Heart left ventricle (tissue), 16 donors: ENCODE measurements at regions not wholly inside any gene's neighbourhood (a gene's known extent, or its start where the extent isn't known, plus 50 kb on each side); places are given as distances from the start of the nearest gene placed in this dataset.

Experiments
- ATAC-seq, 4 donors: fragments of 200-7000 bp; cut with Tn5 transposase; one replicate each; pipeline ENCODE4 v1.9.1; 2020 to 2022; ENCODE audit warnings: moderate library complexity in 4 of 4, mild to moderate bottlenecking in 3 of 4, moderate number of reproducible peaks in 1 of 4
- DNase-seq, 5 donors: peaks; one replicate each; pipeline ENCODE4 v3.0.0-alpha.2; 2020
- H3K27ac ChIP-seq, 12 donors: fragments of 200-600 bp; sonication (generic) in 4 of 12; one replicate each; pipeline versions ENCODE4 v1.5.0 to v1.8.0; 2016 to 2022; ENCODE audit warnings: mild to moderate bottlenecking in 2 of 12
- H3K27me3 ChIP-seq, 9 donors: fragments of 200-600 bp; sonication (generic) in 2 of 9; one replicate each; pipeline versions ENCODE4 v1.5.1 to v1.8.0; 2016 to 2022; ENCODE audit warnings: mild to moderate bottlenecking in 3 of 9
- H3K36me3 ChIP-seq, 9 donors: fragments of 200-600 bp; sonication (generic) in 2 of 9; one replicate each; pipeline versions ENCODE4 v1.5.0 to v1.8.0; 2018 to 2022; ENCODE audit warnings: mild to moderate bottlenecking in 2 of 9
- H3K4me1 ChIP-seq, 12 donors: fragments of 200-600 bp; sonication (generic) in 4 of 12; one replicate each; pipeline versions ENCODE4 v1.5.0 to v1.8.0; 2016 to 2022; ENCODE audit warnings: mild to moderate bottlenecking in 3 of 12
- H3K4me3 ChIP-seq, 12 donors: fragments of 200-600 bp; sonication (generic) in 4 of 12; one replicate each; pipeline versions ENCODE4 v1.5.0 to v1.8.0; 2017 to 2022; ENCODE audit warnings: mild to moderate bottlenecking in 9 of 12, moderate library complexity in 4 of 12
- H3K9me3 ChIP-seq, 12 donors: fragments of 200-600 bp; sonication (generic) in 4 of 12; one replicate each; pipeline versions ENCODE4 v1.5.0 to v1.8.0; 2016 to 2022; ENCODE audit warnings: mild to moderate bottlenecking in 1 of 12
- POLR2A ChIP-seq, 2 donors: fragments of 450-650 bp; IDR thresholded peaks; one replicate each; pipeline ENCODE4 v1.6.1; 2017; ENCODE audit warnings: antibody characterized with exemption in 2 of 2, mild to moderate bottlenecking in 2 of 2, moderate library complexity in 2 of 2
- WGBS, 4 donors: extraction: QIAGEN DNeasy Blood & Tissue Kit in 2 of 4; methylation state at CpG; one replicate each; pipeline versions ENCODE4 v1.1.5 to v1.1.7; 2013 to 2018; 5-methylcytosine and 5-hydroxymethylcytosine counted together
- intact Hi-C, 10 donors: fragments of 100-400 bp; cut with DNase I; formaldehyde crosslinking; loops; one replicate each; pipeline versions ENCODE4 v1.11.1 to v1.14.2; 2022
- TF ChIP-seq, protein P1 (sequence below), 12 donors: fragments of 200-600 bp; sonication (generic) in 4 of 12; IDR thresholded peaks; one replicate each; pipeline versions ENCODE4 v1.5.0 to v1.8.0; 2018 to 2022; ENCODE audit warnings: antibody characterized with exemption in 12 of 12, mild to moderate bottlenecking in 5 of 12
- donor health status: ischemic (EF 13 %, LVEDD 7.1; RV severe dilation, severe dysfunction).
- donor health status: healthy with polysubstance abuse.
- donor health status: DM: no; HTN: yes; CAD: no.
- donor health status: DM: no; HTN: no; CAD: no.
- donor health status: ischemic (EF 25% LVEDD 6.9; RV normal size, moderate dysfunction).
- donor health status: ischemic (EF 25% LVEDD 5.7; RV mildly dilated, moderate dysfunction).
- donor health status: healthy.
- donor health status: DM: yes; HTN: yes; CAD: no.
- donor health status: ischemic (EF 35%, LVEDD 5.7; RV mildly dilated, moderate dysfunction).
- donor health status: nonischemic (EF 11% LVEDD 7.7; RV severe dilation, severe dysfunction).
- donor health status: DM: yes; HTN: yes; CAD: no.
- donor health status: PGD.
- donor health status: ischemic (EF 29% LVEDD 5.4; RV normal size, mild dysfunction).
- donor health status: nonischemic (EF 23%, LVEDD 6.1; RV moderate dilation, normal function).

DNA sequence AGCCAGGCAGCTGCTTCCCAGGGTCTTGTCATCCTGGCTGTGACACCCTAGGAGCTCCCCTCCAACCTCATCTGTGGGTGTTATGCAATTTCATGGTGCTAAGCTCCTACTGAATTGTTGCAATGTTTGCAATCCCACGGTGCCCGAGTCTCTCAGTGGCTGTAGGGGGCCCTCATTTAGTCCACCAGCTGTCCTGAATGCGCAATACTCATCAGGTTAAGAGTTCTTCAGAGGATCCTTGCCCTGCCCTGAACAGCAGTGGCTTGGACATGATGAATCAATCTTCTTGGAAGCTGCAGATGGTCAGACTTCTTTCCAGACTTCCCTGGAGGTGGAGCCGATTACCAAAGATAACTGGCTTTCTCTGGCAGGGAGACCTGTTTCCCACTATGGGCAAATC is 584.1 kb downstream of the CCDC171 start:
- no peak for TF ChIP-seq POLR2A (IDR thresholded peaks at IDR 0.05)
- TF ChIP-seq, protein P1, sequence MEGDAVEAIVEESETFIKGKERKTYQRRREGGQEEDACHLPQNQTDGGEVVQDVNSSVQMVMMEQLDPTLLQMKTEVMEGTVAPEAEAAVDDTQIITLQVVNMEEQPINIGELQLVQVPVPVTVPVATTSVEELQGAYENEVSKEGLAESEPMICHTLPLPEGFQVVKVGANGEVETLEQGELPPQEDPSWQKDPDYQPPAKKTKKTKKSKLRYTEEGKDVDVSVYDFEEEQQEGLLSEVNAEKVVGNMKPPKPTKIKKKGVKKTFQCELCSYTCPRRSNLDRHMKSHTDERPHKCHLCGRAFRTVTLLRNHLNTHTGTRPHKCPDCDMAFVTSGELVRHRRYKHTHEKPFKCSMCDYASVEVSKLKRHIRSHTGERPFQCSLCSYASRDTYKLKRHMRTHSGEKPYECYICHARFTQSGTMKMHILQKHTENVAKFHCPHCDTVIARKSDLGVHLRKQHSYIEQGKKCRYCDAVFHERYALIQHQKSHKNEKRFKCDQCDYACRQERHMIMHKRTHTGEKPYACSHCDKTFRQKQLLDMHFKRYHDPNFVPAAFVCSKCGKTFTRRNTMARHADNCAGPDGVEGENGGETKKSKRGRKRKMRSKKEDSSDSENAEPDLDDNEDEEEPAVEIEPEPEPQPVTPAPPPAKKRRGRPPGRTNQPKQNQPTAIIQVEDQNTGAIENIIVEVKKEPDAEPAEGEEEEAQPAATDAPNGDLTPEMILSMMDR (IDR thresholded peaks at IDR 0.05) = no peak
- Histone ChIP-seq H3K4me1 (peaks cover 0 to 19% (median 0%) of the 10 kb centered on the region in 12 donors), H3K9me3 (no peaks in the 10 kb centered on the region), H3K27me3 (peaks cover 0 to 3% (median 0%) of the 10 kb centered on the region in 9 donors), H3K4me3 (no peak overlapping the region), H3K27ac (peak overlapping the region in 5 of 12 donors; percentile 29 to 64 (median 45)), H3K36me3 (no peaks in the 10 kb centered on the region)
- ATAC-seq (peak; percentile 17 to 83 (median 59)), DNase-seq (peak in 4 of 5 donors; percentile 25 to 77 (median 58))
- intact Hi-C loops = loop anchor here in 5 of 10 donors (10.0 kb wide), 1 partner anchor 262 kb away; no protein-coding TSS in a partner anchor
- WGBS, 4 donors = 67 to 77% (median 72%) methylated on average over 4 of the region's 4 CpGs

DNA sequence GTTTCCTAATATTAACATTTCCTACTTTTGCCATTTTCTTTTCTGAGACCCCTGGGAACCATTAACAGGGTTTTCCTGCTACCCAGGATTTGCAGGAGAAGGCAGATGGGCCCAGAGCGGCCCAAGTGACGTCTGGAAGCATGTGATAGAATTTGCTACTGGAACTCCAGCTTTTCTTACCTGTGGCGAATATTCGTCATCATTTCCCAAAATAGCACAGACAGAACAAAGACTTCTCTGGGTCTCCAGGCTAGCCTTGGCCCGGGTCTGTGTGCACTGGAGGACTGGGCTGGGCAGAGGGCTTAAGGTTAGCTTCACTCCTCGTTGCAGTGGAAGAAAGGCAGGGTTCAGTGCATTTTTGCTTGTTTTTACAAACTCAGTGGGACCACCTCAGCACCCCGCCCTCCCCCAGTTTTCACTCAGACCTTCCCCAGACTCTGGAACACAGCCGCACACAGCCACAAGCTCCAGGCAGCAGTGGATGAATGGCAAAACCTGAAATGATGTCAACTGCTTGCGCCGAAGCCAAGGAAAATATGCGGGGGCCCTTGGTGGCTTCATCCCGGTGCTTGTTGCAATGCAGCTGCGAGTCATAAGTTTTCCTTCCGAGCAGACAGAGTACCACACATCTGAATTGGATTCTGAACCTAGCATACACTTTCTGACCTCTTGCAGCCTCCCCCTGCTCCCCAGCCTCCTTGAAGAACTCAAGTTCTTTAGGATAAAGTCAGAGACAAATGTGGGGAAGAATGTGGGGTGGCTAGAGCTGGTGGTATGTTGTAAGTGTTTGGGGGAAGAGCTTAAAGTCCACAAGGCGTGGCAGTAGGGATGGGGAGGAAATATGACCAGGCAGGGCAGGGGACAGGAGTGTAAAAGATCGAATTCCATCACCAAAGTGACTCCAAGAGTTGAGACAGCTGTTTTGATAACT is 586.0 kb downstream of the CCDC171 start:
- 60 to 66% (median 61%) methylated on average over 16 of the region's 16 CpGs for WGBS, 4 donors
- Histone ChIP-seq H3K9me3 (no peaks in the 10 kb centered on the region), H3K27me3 (peaks cover 0 to 3% (median 0%) of the 10 kb centered on the region in 9 donors), H3K4me3 (no peak overlapping the region), H3K4me1 (peaks cover 0 to 19% (median 0%) of the 10 kb centered on the region in 12 donors), H3K27ac (peak overlapping the region in 9 of 12 donors; percentile 17 to 74 (median 64)), H3K36me3 (no peaks in the 10 kb centered on the region)
- DNase-seq (peak in 4 of 5 donors; percentile 61 to 78 (median 77)), ATAC-seq (peak; percentile 42 to 67 (median 56))
- intact Hi-C loops = loop anchor here in 5 of 10 donors (10.0 kb wide), 1 partner anchor 264 kb away; no protein-coding TSS in a partner anchor
- TF ChIP-seq, protein P1 (IDR thresholded peaks at IDR 0.05) = no peak
- no peak for TF ChIP-seq POLR2A (IDR thresholded peaks at IDR 0.05)

DNA sequence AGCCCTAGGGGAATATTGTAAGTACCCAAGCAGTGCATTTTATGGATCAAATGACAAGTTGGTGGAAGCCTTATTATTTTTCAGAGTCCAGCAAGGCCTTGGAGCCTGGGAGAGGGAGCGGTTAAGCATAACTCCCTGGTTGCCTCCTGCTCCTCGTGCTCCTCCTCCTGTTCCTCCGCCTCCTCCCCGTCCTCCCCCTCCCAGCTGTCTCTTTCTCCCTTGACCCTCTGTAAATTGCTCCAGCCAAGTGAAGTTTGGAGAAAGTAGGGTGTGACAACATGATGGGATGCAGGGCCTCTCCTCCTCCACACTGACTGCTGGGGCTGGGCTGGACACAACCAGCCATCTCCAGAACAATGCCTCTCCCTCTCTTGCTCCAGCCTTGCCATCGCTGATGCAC is 586.9 kb downstream of the CCDC171 start:
- intact Hi-C loops = loop anchor here in 5 of 10 donors (10.0 kb wide), 1 partner anchor 265 kb away; no protein-coding TSS in a partner anchor
- H3K27ac ChIP-seq = peak overlapping the region in 9 of 12 donors; percentile 17 to 74 (median 68)
- WGBS, 4 donors = 69 to 80% (median 73%) methylated on average over 5 of the region's 5 CpGs
- DNase-seq (peak in 4 of 5 donors; percentile 54 to 66 (median 62)), ATAC-seq (peak; percentile 27 to 75 (median 61))
- H3K9me3 ChIP-seq = no peaks in the 10 kb centered on the region
- H3K27me3 ChIP-seq = peaks cover 0 to 3% (median 0%) of the 10 kb centered on the region in 9 donors
- TF ChIP-seq, protein P1 (IDR thresholded peaks at IDR 0.05) = no peak
- TF ChIP-seq POLR2A (IDR thresholded peaks at IDR 0.05) = no peak
- H3K4me3 ChIP-seq = no peak overlapping the region
- no peaks in the 10 kb centered on the region for H3K36me3 ChIP-seq
- H3K4me1 ChIP-seq = peaks cover 0 to 19% (median 0%) of the 10 kb centered on the region in 12 donors

DNA sequence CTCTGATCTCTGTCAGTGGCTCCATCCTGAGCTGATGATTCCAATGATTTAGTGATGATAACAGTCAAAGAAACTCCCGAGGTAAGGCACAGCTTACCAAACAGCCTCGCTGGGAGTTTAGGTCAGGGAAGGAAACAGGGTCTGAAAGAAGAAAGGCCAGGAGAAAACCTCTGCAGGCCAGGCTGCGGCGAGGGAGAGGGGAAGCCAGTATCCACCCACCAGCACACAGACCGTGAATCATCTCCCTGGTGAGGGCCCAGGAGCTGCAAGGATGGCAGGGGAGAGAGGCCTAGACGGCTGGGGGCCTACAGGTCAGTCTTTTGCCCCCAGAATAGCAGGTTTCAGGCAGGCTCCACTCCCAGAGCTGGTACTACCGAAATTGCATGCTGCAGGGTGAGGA is 590.5 kb downstream of the CCDC171 start:
- no peaks in the 10 kb centered on the region for H3K9me3 ChIP-seq
- TF ChIP-seq, protein P1 (IDR thresholded peaks at IDR 0.05) = no peak
- TF ChIP-seq POLR2A (IDR thresholded peaks at IDR 0.05) = no peak
- no peaks in the 10 kb centered on the region for H3K36me3 ChIP-seq
- intact Hi-C loops = no loop called here
- H3K4me1 ChIP-seq = peaks cover 0 to 12% (median 0%) of the 10 kb centered on the region in 12 donors
- 65 to 82% (median 74%) methylated on average over 7 of the region's 7 CpGs for WGBS, 4 donors
- no peak overlapping the region for H3K4me3 ChIP-seq
- H3K27ac ChIP-seq = no peak overlapping the region
- no peak for DNase-seq
- no peak for ATAC-seq
- no peaks in the 10 kb centered on the region for H3K27me3 ChIP-seq
